H1 (cell line): ENCODE measurements at regions not wholly inside any gene's neighbourhood (a gene's known extent, or its start where the extent isn't known, plus 50 kb on each side); places are given as distances from the start of the nearest gene placed in this dataset.

Experiments used
- CTCF ChIA-PET: fragments of 300-600 bp; sonication (Branson Sonifier 250); formaldehyde crosslinking; loops from one replicate; lab custom pipeline; 2021; ENCODE audit not compliant: partially characterized antibody; lab: Charles Lee
- POLR2A ChIA-PET: fragments of 300-600 bp; sonication (Branson Sonifier 250); formaldehyde crosslinking; loops from one replicate; lab custom pipeline; 2021; ENCODE audit warnings: inconsistent platforms; ENCODE audit not compliant: partially characterized antibody; lab: Charles Lee
- DNase-seq, 2 experiments: peaks; one replicate each; pipeline versions ENCODE4 v3.0.0 to v3.0.0-alpha.2; 2010 to 2022; ENCODE audit warnings: low spot score in 2 of 2, low read depth in 1 of 2, mixed read lengths in 1 of 2
- FAIRE-seq: peaks from 2 replicates; lab custom pipeline; 2011; peaks lifted over from hg19 to GRCh38; lab: Jason Lieb, UNC
- H2AFZ ChIP-seq: 2 replicates; pipeline ENCODE4 v1.8.1; 2012; ENCODE audit warnings: low read length, inconsistent platforms
- H2AK5ac ChIP-seq: 2 replicates; pipeline ENCODE4 v1.6.1; 2013; ENCODE audit warnings: low read depth, low read length
- H2BK120ac ChIP-seq: replicated peaks from 2 replicates; pipeline ENCODE3; 2013; ENCODE audit warnings: low read depth, low read length, inconsistent platforms
- H2BK12ac ChIP-seq: 2 replicates; pipeline ENCODE4 v1.6.1; 2013; ENCODE audit warnings: low read depth, low read length
- H2BK15ac ChIP-seq: 2 replicates; pipeline ENCODE4 v1.6.1; 2013; ENCODE audit warnings: low read length
- H2BK20ac ChIP-seq: 2 replicates; pipeline ENCODE4 v1.6.1; 2013; ENCODE audit warnings: low read length
- H2BK5ac ChIP-seq: 2 replicates; pipeline ENCODE4 v1.6.1; 2013; ENCODE audit warnings: low read depth, low read length
- H3K14ac ChIP-seq: 2 replicates; pipeline ENCODE4 v1.6.1; 2013; ENCODE audit warnings: inconsistent platforms; ENCODE audit not compliant: insufficient read length
- H3K18ac ChIP-seq: 2 replicates; pipeline ENCODE4 v1.6.1; 2013; ENCODE audit warnings: low read length; ENCODE audit errors: extremely low read depth
- H3K23ac ChIP-seq: 2 replicates; pipeline ENCODE4 v1.6.1; 2013; ENCODE audit warnings: inconsistent platforms; ENCODE audit not compliant: insufficient read length
- H3K23me2 ChIP-seq: 2 replicates; pipeline ENCODE4 v1.6.1; 2013; ENCODE audit warnings: low read depth, low read length
- H3K27ac ChIP-seq: 2 replicates; pipeline ENCODE4 v1.6.1; 2011; ENCODE audit warnings: low read depth, low read length, inconsistent platforms
- H3K27me3 ChIP-seq, 4 experiments: replicated peaks in 1 of 4; 1 replicate in 1 of 4; 2 replicates in 3 of 4; pipeline versions ENCODE4 v1.6.1 to v1.8.1; 2011 to 2013; ENCODE audit warnings: low read length in 3 of 4, mild to moderate bottlenecking in 3 of 4, inconsistent platforms in 2 of 4, mixed read lengths in 2 of 4, moderate library complexity in 1 of 4; ENCODE audit not compliant: control insufficient read depth in 3 of 4, insufficient read depth in 3 of 4; ENCODE audit errors: extremely low read depth in 1 of 4
- H3K36me3 ChIP-seq, 4 experiments: 2 replicates each; pipeline versions ENCODE4 v1.6.1 to v1.8.1; 2011 to 2013; ENCODE audit warnings: mild to moderate bottlenecking in 4 of 4, low read length in 3 of 4, moderate library complexity in 2 of 4, control low read depth in 1 of 4, inconsistent platforms in 1 of 4; ENCODE audit not compliant: insufficient read depth in 4 of 4, control insufficient read depth in 2 of 4
- H3K4ac ChIP-seq: replicated peaks from 2 replicates; pipeline ENCODE3; 2013; ENCODE audit warnings: low read length, low read depth, mixed read lengths, inconsistent platforms; ENCODE audit not compliant: insufficient read length
- H3K4me1 ChIP-seq, 4 experiments: replicated peaks in 1 of 4; 1 replicate in 1 of 4; 2 replicates in 3 of 4; pipeline versions ENCODE4 v1.6.1 to v1.8.1; 2011 to 2013; ENCODE audit warnings: low read length in 3 of 4, inconsistent platforms in 2 of 4, mixed read lengths in 1 of 4; ENCODE audit not compliant: insufficient read depth in 4 of 4, control insufficient read depth in 3 of 4
- H3K4me2 ChIP-seq, 2 experiments: 2 replicates each; pipeline versions ENCODE4 v1.6.1 to v1.8.1; 2011 to 2013; ENCODE audit warnings: low read depth in 2 of 2, low read length in 2 of 2, control low read depth in 1 of 2, inconsistent platforms in 1 of 2, mild to moderate bottlenecking in 1 of 2; ENCODE audit not compliant: insufficient read depth in 1 of 2
- H3K4me3 ChIP-seq, 4 experiments: fragments of 200-600, 300-600 bp in 1 of 4; sonication (generic), shearing (Covaris generic), sonication (Bioruptor Twin) in 1 of 4; 2 replicates each; pipeline versions ENCODE4 v1.5.1 to v1.8.1; 2011 to 2016; ENCODE audit warnings: low read length in 4 of 4, low read depth in 3 of 4, control low read depth in 2 of 4, inconsistent platforms in 2 of 4, mild to moderate bottlenecking in 2 of 4, mixed read lengths in 1 of 4, moderate library complexity in 1 of 4; ENCODE audit not compliant: insufficient read depth in 2 of 4; ENCODE audit errors: extremely low read depth in 1 of 4
- H3K56ac ChIP-seq: replicated peaks from 2 replicates; pipeline ENCODE3; 2013; ENCODE audit warnings: low read depth, mild to moderate bottlenecking, mixed read lengths, low read length, inconsistent platforms; ENCODE audit not compliant: insufficient read length
- H3K79me1 ChIP-seq: 2 replicates; pipeline ENCODE4 v1.6.1; 2013; ENCODE audit warnings: low read depth, low read length, control low read depth
- H3K79me2 ChIP-seq, 2 experiments: 2 replicates each; pipeline versions ENCODE4 v1.6.1 to v1.8.1; 2012 to 2013; ENCODE audit warnings: low read length in 2 of 2, mild to moderate bottlenecking in 2 of 2, inconsistent platforms in 1 of 2; ENCODE audit not compliant: insufficient read depth in 2 of 2, control insufficient read depth in 1 of 2
- H3K9ac ChIP-seq, 4 experiments: replicated peaks in 1 of 4; 1 replicate in 1 of 4; 2 replicates in 3 of 4; pipeline versions ENCODE4 v1.6.1 to v1.8.1; 2011 to 2013; ENCODE audit warnings: low read depth in 3 of 4, low read length in 3 of 4, control low read depth in 2 of 4, mild to moderate bottlenecking in 2 of 4, moderate library complexity in 2 of 4, inconsistent platforms in 1 of 4; ENCODE audit errors: extremely low read depth in 1 of 4
- H3K9me3 ChIP-seq, 2 experiments: 2 replicates each; pipeline versions ENCODE4 v1.6.1 to v1.8.1; 2012 to 2013; ENCODE audit warnings: mild to moderate bottlenecking in 2 of 2, moderate library complexity in 2 of 2, control low read depth in 1 of 2, inconsistent platforms in 1 of 2, low read depth in 1 of 2, low read length in 1 of 2, mixed read lengths in 1 of 2; ENCODE audit not compliant: insufficient read depth in 2 of 2
- H4K20me1 ChIP-seq, 2 experiments: replicated peaks in 1 of 2; 2 replicates each; pipeline versions ENCODE3 to v1.8.1; 2011 to 2013; ENCODE audit warnings: inconsistent platforms in 2 of 2, low read length in 2 of 2, mild to moderate bottlenecking in 1 of 2; ENCODE audit not compliant: insufficient read depth in 2 of 2, control insufficient read depth in 1 of 2
- H4K5ac ChIP-seq: 2 replicates; pipeline ENCODE4 v1.6.1; 2013; ENCODE audit warnings: low read length, low read depth, mixed read lengths, inconsistent platforms; ENCODE audit not compliant: insufficient read length
- H4K8ac ChIP-seq: 2 replicates; pipeline ENCODE4 v1.8.0; 2013; ENCODE audit warnings: mild to moderate bottlenecking, moderate library complexity, low read length, inconsistent platforms; ENCODE audit not compliant: insufficient read depth; ENCODE audit errors: extremely low read depth
- H4K91ac ChIP-seq: replicated peaks from 2 replicates; pipeline ENCODE3; 2013; ENCODE audit warnings: low read length, mixed read lengths, inconsistent platforms; ENCODE audit not compliant: insufficient read length
- E2F6 ChIP-seq: IDR thresholded peaks from 2 replicates; pipeline ENCODE4 v1.6.1; 2012; ENCODE audit warnings: inconsistent platforms
- GABPA ChIP-seq: IDR thresholded peaks from 2 replicates; pipeline ENCODE4 v1.6.1; 2011; ENCODE audit warnings: mild to moderate bottlenecking, low read length, moderate library complexity, borderline replicate concordance; ENCODE audit not compliant: insufficient read depth
- JUND ChIP-seq: IDR thresholded peaks from 2 replicates; pipeline ENCODE4 v1.6.1; 2011; ENCODE audit warnings: mild to moderate bottlenecking, improper control_type of control experiment, low read length
- KDM4A ChIP-seq: IDR thresholded peaks from one replicate; pipeline ENCODE4 v1.7.1; 2012; ENCODE audit warnings: low read depth, mild to moderate bottlenecking, moderate library complexity, low read length, inconsistent platforms; ENCODE audit not compliant: severe bottlenecking
- SRF ChIP-seq: IDR thresholded peaks from 2 replicates; pipeline ENCODE4 v1.6.1; 2011; ENCODE audit warnings: mild to moderate bottlenecking, low read depth, low read length, moderate library complexity
- TEAD4 ChIP-seq: IDR thresholded peaks from 2 replicates; pipeline ENCODE4 v1.6.1; 2012; ENCODE audit warnings: low read depth, low read length, inconsistent platforms, mixed read lengths
- WGBS, 2 experiments: shearing (Covaris generic) in 1 of 2; methylation state at CpG; one replicate each; pipeline versions ENCODE4 v1.1.6 to v1.1.7; 2013 to 2015; ENCODE audit warnings: low lambda C conversion rate in 2 of 2, mixed read lengths in 2 of 2, inconsistent platforms in 1 of 2, low coverage in 1 of 2, missing lambda C conversion rate in 1 of 2; ENCODE audit not compliant: insufficient replicate concordance in 2 of 2, insufficient coverage in 1 of 2, insufficient read length in 1 of 2; ENCODE audit errors: extremely low coverage in 1 of 2, missing lambda C conversion rate in 1 of 2; 5-methylcytosine and 5-hydroxymethylcytosine counted together

DNA sequence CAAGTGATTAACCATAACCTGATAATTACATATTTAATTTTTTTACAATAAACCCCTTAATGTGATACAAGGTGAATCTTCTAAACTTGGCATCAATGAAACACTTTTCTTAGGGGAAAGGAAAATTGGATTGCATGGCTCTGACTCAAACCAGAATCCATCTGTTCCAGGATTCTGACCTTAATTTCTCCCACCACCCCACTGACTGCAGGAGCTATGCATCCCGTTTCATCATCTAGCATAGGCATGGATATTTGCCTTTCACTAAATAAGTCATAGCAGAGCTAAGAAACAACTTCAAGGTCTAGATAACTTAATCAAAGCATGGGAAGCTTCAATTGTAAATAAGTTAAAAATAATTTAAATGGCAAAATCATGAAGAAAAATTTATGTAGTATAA lies 156.3 kb downstream of the BTC start:
- Histone ChIP-seq H3K14ac (no peak overlapping the region), H2BK20ac (no peak overlapping the region), H3K79me2 (no peaks in the 10 kb centered on the region), H3K23ac (no peak overlapping the region), H3K56ac (no peak overlapping the region), H3K36me3 (no peaks in the 10 kb centered on the region), H3K79me1 (no peaks in the 10 kb centered on the region), H3K4me2 (no peak overlapping the region), H3K4ac (no peak overlapping the region), H2BK12ac (no peak overlapping the region), H2BK120ac (no peak overlapping the region), H3K4me1 (no peaks in the 10 kb centered on the region), H2BK5ac (no peak overlapping the region), H3K27ac (no peak overlapping the region), H4K20me1 (no peaks in the 10 kb centered on the region), H4K91ac (no peak overlapping the region), H3K18ac (no peak overlapping the region), H3K4me3 (no peak overlapping the region), H3K9me3 (no peaks in the 10 kb centered on the region), H2AFZ (no peak overlapping the region), H2AK5ac (no peak overlapping the region), H4K5ac (no peak overlapping the region), H3K9ac (no peak overlapping the region), H2BK15ac (no peak overlapping the region), H4K8ac (no peak overlapping the region), H3K27me3 (no peaks in the 10 kb centered on the region), H3K23me2 (no peaks in the 10 kb centered on the region)
- ChIA-PET POLR2A (no interaction called here), CTCF (interaction anchor here (0.9 to 4.6 kb wide), 2 partner anchors 15 to 410 kb away, joined by 3 to 17 read pairs; no protein-coding TSS in a partner anchor)
- DNase-seq = no peak
- 94% methylated on average over 1 of the region's 1 CpG; no CpG with 5 or more reads in 1 of the 2 experiments for WGBS, 2 experiments
- FAIRE-seq = no peak
- no peak for TF ChIP-seq KDM4A
- TF ChIP-seq JUND = no peak
- no peak for TF ChIP-seq TEAD4
- TF ChIP-seq SRF = no peak
- TF ChIP-seq E2F6 = no peak
- TF ChIP-seq GABPA = no peak
